ENCODE measurements at regions not wholly inside any gene's neighbourhood (a gene's known extent, or its start where the extent isn't known, plus 50 kb on each side); places are given as distances from the start of the nearest gene placed in this dataset.
"Not testable (repeated sequence)": the region's sequence is repeated elsewhere in the genome, so short reads cannot be mapped to it uniquely, and the experiment has no call there.

DNA sequence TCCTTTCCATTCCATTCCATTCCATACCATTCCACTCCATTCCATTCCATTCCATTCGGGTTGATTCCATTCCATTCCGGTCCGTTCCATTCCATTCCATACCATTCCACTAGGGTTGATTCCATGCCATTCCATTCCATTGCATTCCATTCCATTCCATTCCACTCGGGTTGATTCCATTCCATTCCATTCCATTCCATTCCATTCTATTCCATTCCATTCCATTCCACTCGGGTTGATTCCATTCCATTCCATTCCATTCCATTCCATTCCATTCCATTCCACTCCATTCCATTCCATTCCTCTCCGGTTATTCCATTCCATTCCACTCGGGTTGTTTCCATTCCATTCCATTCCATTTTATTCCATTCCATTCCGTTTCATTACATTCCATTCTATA is 153.4 kb downstream of the CWH43 start:
- not testable (repeated sequence) for TF ChIP-seq POLR2A, CTCF (IDR thresholded peaks at IDR 0.05)

All from lower leg skin (tissue), 3 donors.